HG03159 (cell line): ENCODE measurements at regions not wholly inside any gene's neighbourhood (a gene's known extent, or its start where the extent isn't known, plus 50 kb on each side); places are given as distances from the start of the nearest gene placed in this dataset.

ENCODE experiments used
- ATAC-seq: cut with Tn5 transposase; IDR thresholded peaks from one replicate; pipeline ENCODE4 v1.9.1; 2021; ENCODE audit warnings: mild to moderate bottlenecking, moderate library complexity; ENCODE audit not compliant: unreplicated experiment

GRCh38 chr10:117669122-117669521, 126.6 kb downstream of the EMX2 start:
- no peak for ATAC-seq

GRCh38 chr10:117670116-117670904, 127.8 kb downstream of the EMX2 start:
- no peak for ATAC-seq

GRCh38 chr10:117673230-117674010, 130.9 kb downstream of the EMX2 start:
- no peak for ATAC-seq

- no peak for ATAC-seq
Measured at GRCh38 chr10:117674201-117674600, 131.7 kb downstream of the EMX2 start.

GRCh38 chr10:117674646-117675045, 132.1 kb downstream of the EMX2 start:
- no peak for ATAC-seq

- ATAC-seq, result no peak
Measured at GRCh38 chr10:117675514-117676055, 133.0 kb downstream of the EMX2 start.

- no peak for ATAC-seq
Measured at GRCh38 chr10:117677239-117677638, 134.7 kb downstream of the EMX2 start.

GRCh38 chr10:117677890-117678500, 135.4 kb downstream of the EMX2 start:
- no peak for ATAC-seq

GRCh38 chr10:117680601-117681000, 138.1 kb downstream of the EMX2 start:
- ATAC-seq, result no peak

GRCh38 chr10:117681104-117681503, 138.6 kb downstream of the EMX2 start:
- ATAC-seq, result no peak

- ATAC-seq, result no peak
Measured at GRCh38 chr10:117684046-117684610, 141.6 kb downstream of the EMX2 start.

GRCh38 chr10:117684672-117685211, 142.2 kb downstream of the EMX2 start:
- ATAC-seq, result no peak

- no peak for ATAC-seq
Measured at GRCh38 chr10:117685431-117685830, 142.9 kb downstream of the EMX2 start.

- ATAC-seq, result no peak
Measured at GRCh38 chr10:117686606-117687005, 144.1 kb downstream of the EMX2 start.

GRCh38 chr10:117688358-117688757, 145.8 kb downstream of the EMX2 start:
- no peak for ATAC-seq

- no peak for ATAC-seq
Measured at GRCh38 chr10:117689566-117689965, 147.0 kb downstream of the EMX2 start.

GRCh38 chr10:117690359-117690758, 147.8 kb downstream of the EMX2 start:
- ATAC-seq, result no peak

GRCh38 chr10:117694190-117694589, 151.6 kb downstream of the EMX2 start:
- ATAC-seq, result no peak

GRCh38 chr10:117697402-117697801, 154.9 kb downstream of the EMX2 start:
- ATAC-seq, result no peak

GRCh38 chr10:117698809-117699208, 156.3 kb downstream of the EMX2 start:
- no peak for ATAC-seq
